Uterus (tissue), 3 donors: ENCODE measurements at regions not wholly inside any gene's neighbourhood (a gene's known extent, or its start where the extent isn't known, plus 50 kb on each side); places are given as distances from the start of the nearest gene placed in this dataset.

Experiments
- DNase-seq, 2 donors: peaks; one replicate each; pipeline ENCODE4 v3.0.0-alpha.2; 2019 to 2020
- H3K27ac ChIP-seq, 2 donors: fragments of 200-600 bp; sonication (generic); 1 replicate in 1 of 2; 2 replicates in 1 of 2; pipeline ENCODE4 v1.5.1; 2016 to 2018
- H3K27me3 ChIP-seq, 2 donors: fragments of 200-600 bp; sonication (generic); one replicate each; pipeline ENCODE4 v1.5.1; 2018 to 2019; ENCODE audit warnings: control low read depth in 1 of 2
- H3K36me3 ChIP-seq, 2 donors: fragments of 200-600 bp; sonication (generic); one replicate each; pipeline ENCODE4 v1.5.1; 2019; ENCODE audit warnings: control low read depth in 1 of 2
- H3K4me1 ChIP-seq, 2 donors: fragments of 200-600 bp; sonication (generic); one replicate each; pipeline ENCODE4 v1.5.1; 2018 to 2019; ENCODE audit warnings: control low read depth in 1 of 2
- H3K4me3 ChIP-seq, 2 donors: fragments of 200-600 bp; sonication (generic); 1 replicate in 1 of 2; 2 replicates in 1 of 2; pipeline ENCODE4 v1.5.1; 2018 to 2019; ENCODE audit warnings: mild to moderate bottlenecking in 1 of 2
- H3K9me3 ChIP-seq, 2 donors: fragments of 200-600 bp; sonication (generic); one replicate each; pipeline ENCODE4 v1.5.1; 2019; ENCODE audit warnings: control low read depth in 1 of 2
- CTCF ChIP-seq, 4 experiments: fragments of 200-600 bp in 2 of 4; fragments of 450-650 bp in 2 of 4; sonication (generic) in 2 of 4; IDR thresholded peaks; one replicate each; pipeline ENCODE4 v1.5.1; 2016 to 2019; ENCODE audit warnings: antibody characterized with exemption in 4 of 4, mild to moderate bottlenecking in 2 of 4, moderate library complexity in 1 of 4
- POLR2A ChIP-seq, 2 donors: fragments of 450-650 bp; IDR thresholded peaks; one replicate each; pipeline ENCODE4 v1.6.1; 2016; ENCODE audit warnings: antibody characterized with exemption in 2 of 2, mild to moderate bottlenecking in 1 of 2, moderate library complexity in 1 of 2
- intact Hi-C: fragments of 100-400 bp; cut with DNase I; formaldehyde crosslinking; loops from one replicate; pipeline ENCODE4 v1.15.1; 2023; ENCODE audit warnings: low total_unique reads
- donor health status: DM: yes; HTN: yes; CAD: no.

GRCh38 chr10:28963539-28964221 lies 286.4 kb downstream of the BAMBI start:
- Histone ChIP-seq H3K36me3 (no peaks in the 10 kb centered on the region), H3K9me3 (no peaks in the 10 kb centered on the region), H3K4me3 (no peak overlapping the region), H3K4me1 (no peaks in the 10 kb centered on the region), H3K27me3 (no peaks in the 10 kb centered on the region), H3K27ac (no peak overlapping the region)
- TF ChIP-seq CTCF (IDR thresholded peaks at IDR 0.05) (no peak), POLR2A (IDR thresholded peaks at IDR 0.05) (no peak)
- intact Hi-C loops: no loop called here
- DNase-seq: no peak

- H3K9me3 ChIP-seq: no peaks in the 10 kb centered on the region
- no peaks in the 10 kb centered on the region for H3K36me3 ChIP-seq
- H3K4me3 ChIP-seq: no peak overlapping the region
- H3K27me3 ChIP-seq: no peaks in the 10 kb centered on the region
- intact Hi-C loops: no loop called here
- no peak for DNase-seq
- no peak overlapping the region for H3K27ac ChIP-seq
- TF ChIP-seq POLR2A (IDR thresholded peaks at IDR 0.05): no peak
- no peak for TF ChIP-seq CTCF (IDR thresholded peaks at IDR 0.05)
- H3K4me1 ChIP-seq: no peaks in the 10 kb centered on the region
Observed at GRCh38 chr10:28965937-28966336, 288.6 kb downstream of the BAMBI start.

- Histone ChIP-seq H3K4me3 (no peak overlapping the region), H3K9me3 (no peaks in the 10 kb centered on the region), H3K36me3 (no peaks in the 10 kb centered on the region), H3K4me1 (no peaks in the 10 kb centered on the region), H3K27ac (no peak overlapping the region), H3K27me3 (no peaks in the 10 kb centered on the region)
- TF ChIP-seq POLR2A (IDR thresholded peaks at IDR 0.05): no peak
- TF ChIP-seq CTCF (IDR thresholded peaks at IDR 0.05): no peak
- intact Hi-C loops: no loop called here
- DNase-seq: no peak
Observed at GRCh38 chr10:28967031-28967430, 289.7 kb downstream of the BAMBI start.

GRCh38 chr10:28969413-28969812 lies 292.1 kb downstream of the BAMBI start:
- TF ChIP-seq CTCF (IDR thresholded peaks at IDR 0.05) (no peak), POLR2A (IDR thresholded peaks at IDR 0.05) (no peak)
- intact Hi-C loops: no loop called here
- no peak for DNase-seq
- H3K27me3 ChIP-seq: no peaks in the 10 kb centered on the region
- no peaks in the 10 kb centered on the region for H3K4me1 ChIP-seq
- H3K36me3 ChIP-seq: no peaks in the 10 kb centered on the region
- no peak overlapping the region for H3K4me3 ChIP-seq
- H3K9me3 ChIP-seq: no peaks in the 10 kb centered on the region
- H3K27ac ChIP-seq: no peak overlapping the region

- intact Hi-C loops: no loop called here
- TF ChIP-seq CTCF (IDR thresholded peaks at IDR 0.05) (no peak), POLR2A (IDR thresholded peaks at IDR 0.05) (no peak)
- no peak overlapping the region for H3K27ac ChIP-seq
Observed at GRCh38 chr10:28970231-28970630, 292.9 kb downstream of the BAMBI start.

More at GRCh38 chr10:28970231-28970630, 292.9 kb downstream of the BAMBI start:
- Histone ChIP-seq H3K4me3 (no peak overlapping the region), H3K9me3 (no peaks in the 10 kb centered on the region), H3K36me3 (no peaks in the 10 kb centered on the region), H3K27me3 (no peaks in the 10 kb centered on the region), H3K4me1 (no peaks in the 10 kb centered on the region)
- no peak for DNase-seq
